PC-3 (cell line): ENCODE measurements at regions not wholly inside any gene's neighbourhood (a gene's known extent, or its start where the extent isn't known, plus 50 kb on each side); places are given as distances from the start of the nearest gene placed in this dataset.

Experiments
- ATAC-seq: fragments of 200-7000 bp; cut with Tn5 transposase; 2 replicates; pipeline ENCODE4 v1.9.1; 2020; ENCODE audit warnings: mild to moderate bottlenecking, moderate library complexity
- BruUV-seq: library from RNA; stranded (reverse); fragments of 400-500 nt; replicated peaks from 2 replicates; lab custom pipeline; 2021; lab: Mats Ljungman, UMichigan
- CTCF ChIA-PET: fragments of 300-600 bp; sonication (Branson Sonifier 250); formaldehyde crosslinking; loops from one replicate; lab custom pipeline; 2022; ENCODE audit warnings: antibody characterized with exemption; lab: Charles Lee
- POLR2A ChIA-PET: fragments of 300-600 bp; sonication (Branson Sonifier 250); formaldehyde crosslinking; loops from one replicate; lab custom pipeline; 2022; ENCODE audit warnings: antibody characterized with exemption; ENCODE audit not compliant: unreplicated experiment; lab: Charles Lee
- DNase-seq: peaks from one replicate; pipeline ENCODE4 v3.0.0-alpha.2; 2015
- H2AFZ ChIP-seq: fragments of 300-600 bp; sonication (generic); 2 replicates; pipeline ENCODE4 v1.6.0; 2016; ENCODE audit warnings: antibody characterized with exemption, low read length
- H3F3A ChIP-seq: fragments of 300-600 bp; sonication (generic); one replicate; pipeline ENCODE4 v1.6.0; 2017; ENCODE audit warnings: antibody characterized with exemption, low read length, control low read depth, mild to moderate bottlenecking; ENCODE audit not compliant: unreplicated experiment
- H3K27ac ChIP-seq: fragments of 300-600 bp; sonication (generic); 2 replicates; pipeline ENCODE4 v1.5.1; 2016; ENCODE audit warnings: mild to moderate bottlenecking, low read length
- H3K27me3 ChIP-seq: fragments of 300-600 bp; sonication (generic); 2 replicates; pipeline ENCODE4 v1.6.1; 2016; ENCODE audit warnings: low read length, mixed read lengths
- H3K36me3 ChIP-seq: fragments of 300-600 bp; sonication (generic); 2 replicates; pipeline ENCODE4 v1.6.1; 2016; ENCODE audit warnings: low read depth, mixed run types, low read length, mixed read lengths
- H3K4me1 ChIP-seq: fragments of 300-600 bp; sonication (generic); 2 replicates; pipeline ENCODE4 v1.5.1; 2016; ENCODE audit warnings: low read length; ENCODE audit not compliant: insufficient read depth
- H3K4me2 ChIP-seq: fragments of 300-600 bp; sonication (generic); 2 replicates; pipeline ENCODE4 v1.6.0; 2016; ENCODE audit warnings: low read length
- H3K4me3 ChIP-seq: fragments of 300-600 bp; sonication (generic); 2 replicates; pipeline ENCODE4 v1.5.1; 2016; ENCODE audit warnings: mild to moderate bottlenecking, low read length, mixed read lengths
- H3K79me2 ChIP-seq: fragments of 300-600 bp; sonication (generic); 2 replicates; pipeline ENCODE4 v1.6.1; 2017; ENCODE audit warnings: low read length, mixed read lengths
- H3K9ac ChIP-seq: fragments of 300-600 bp; sonication (generic); 2 replicates; pipeline ENCODE4 v1.6.0; 2016; ENCODE audit warnings: mild to moderate bottlenecking, low read length
- H3K9me2 ChIP-seq: fragments of 300-600 bp; sonication (generic); replicated peaks from 2 replicates; pipeline ENCODE4 v1.6.1; 2016; ENCODE audit warnings: mixed run types, low read length, mixed read lengths
- H3K9me3 ChIP-seq: fragments of 300-600 bp; sonication (generic); 2 replicates; pipeline ENCODE4 v1.6.1; 2016; ENCODE audit warnings: low read length, mixed read lengths
- H4K20me1 ChIP-seq: fragments of 300-600 bp; sonication (generic); 2 replicates; pipeline ENCODE4 v1.6.1; 2016; ENCODE audit warnings: low read length, mixed read lengths
- EZH2 ChIP-seq: fragments of 300-600 bp; sonication (generic); IDR thresholded peaks from one replicate; pipeline ENCODE4 v1.6.1; 2017; ENCODE audit warnings: antibody characterized with exemption, mild to moderate bottlenecking, low read length; ENCODE audit not compliant: unreplicated experiment
- EZH2phosphoT487 ChIP-seq: fragments of 300-600 bp; sonication (generic); IDR thresholded peaks from 2 replicates; pipeline ENCODE4 v1.6.1; 2018; ENCODE audit warnings: mild to moderate bottlenecking, antibody characterized with exemption, low read length, borderline replicate concordance
- intact Hi-C: fragments of 100-400 bp; cut with micrococcal nuclease; formaldehyde crosslinking; loops from 2 replicates; pipeline ENCODE4 v1.9.0; 2023
- TF ChIP-seq, protein P1 (sequence below): fragments of 300-600 bp; sonication (generic); conservative IDR thresholded peaks from 2 replicates; pipeline ENCODE4 v1.5.1; 2017; ENCODE audit warnings: antibody characterized with exemption, low read depth, mild to moderate bottlenecking, low read length

DNA sequence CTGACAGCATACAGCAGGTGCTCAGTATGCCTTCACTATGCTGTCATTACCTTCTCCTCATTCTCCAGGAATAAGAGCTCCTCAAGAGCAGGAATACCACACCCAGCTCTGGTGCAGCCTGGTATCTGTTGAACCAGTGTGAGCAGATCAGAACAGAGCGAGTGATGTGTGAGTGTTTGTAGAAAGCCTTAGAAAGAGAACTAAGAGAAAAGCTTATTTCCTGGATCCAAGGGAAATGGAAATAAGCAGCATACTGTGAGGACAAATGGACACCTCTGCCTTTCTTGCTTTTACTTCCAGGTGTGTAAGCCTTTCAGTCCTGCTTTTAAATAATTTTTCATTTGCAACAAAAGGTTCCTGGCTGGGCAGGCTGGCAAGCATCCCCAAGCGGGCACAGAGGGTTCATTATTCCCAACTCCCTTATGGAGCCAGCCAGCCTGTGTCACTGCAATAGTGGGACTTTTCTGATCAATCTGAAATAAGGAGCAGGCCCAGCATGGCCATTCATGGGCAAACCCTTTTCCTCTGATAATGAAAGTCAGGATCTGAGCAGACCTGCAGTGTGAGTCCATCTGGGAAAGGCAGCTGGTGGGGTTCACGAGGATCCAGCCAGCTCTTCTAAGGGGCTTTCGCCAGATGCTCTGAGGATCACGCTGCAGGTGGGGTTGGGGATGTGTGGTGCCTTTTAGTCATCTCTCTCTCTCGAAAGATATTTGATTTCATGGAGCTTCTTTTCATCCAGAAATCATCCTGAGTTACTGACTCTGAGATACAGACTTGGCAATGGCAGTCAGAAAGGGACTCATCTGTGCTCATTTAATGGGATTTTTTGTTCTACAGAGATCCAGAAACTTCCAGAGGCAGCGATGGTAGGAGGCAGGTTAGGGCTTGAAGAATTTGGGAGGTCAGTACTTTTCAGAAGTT, 594.9 kb upstream of the CFAP20DC start:
- no peaks in the 10 kb centered on the region for H3K36me3 ChIP-seq
- intact Hi-C loops, result no loop called here
- H3K27ac ChIP-seq, result no peak overlapping the region
- H3K4me3 ChIP-seq, result no peak overlapping the region
- TF ChIP-seq, protein P1, sequence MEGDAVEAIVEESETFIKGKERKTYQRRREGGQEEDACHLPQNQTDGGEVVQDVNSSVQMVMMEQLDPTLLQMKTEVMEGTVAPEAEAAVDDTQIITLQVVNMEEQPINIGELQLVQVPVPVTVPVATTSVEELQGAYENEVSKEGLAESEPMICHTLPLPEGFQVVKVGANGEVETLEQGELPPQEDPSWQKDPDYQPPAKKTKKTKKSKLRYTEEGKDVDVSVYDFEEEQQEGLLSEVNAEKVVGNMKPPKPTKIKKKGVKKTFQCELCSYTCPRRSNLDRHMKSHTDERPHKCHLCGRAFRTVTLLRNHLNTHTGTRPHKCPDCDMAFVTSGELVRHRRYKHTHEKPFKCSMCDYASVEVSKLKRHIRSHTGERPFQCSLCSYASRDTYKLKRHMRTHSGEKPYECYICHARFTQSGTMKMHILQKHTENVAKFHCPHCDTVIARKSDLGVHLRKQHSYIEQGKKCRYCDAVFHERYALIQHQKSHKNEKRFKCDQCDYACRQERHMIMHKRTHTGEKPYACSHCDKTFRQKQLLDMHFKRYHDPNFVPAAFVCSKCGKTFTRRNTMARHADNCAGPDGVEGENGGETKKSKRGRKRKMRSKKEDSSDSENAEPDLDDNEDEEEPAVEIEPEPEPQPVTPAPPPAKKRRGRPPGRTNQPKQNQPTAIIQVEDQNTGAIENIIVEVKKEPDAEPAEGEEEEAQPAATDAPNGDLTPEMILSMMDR, result no peak
- no peak for TF ChIP-seq EZH2
- TF ChIP-seq EZH2phosphoT487, result no peak
- H3K9ac ChIP-seq, result no peak overlapping the region
- H3K9me2 ChIP-seq, result no peaks in the 10 kb centered on the region
- H3K79me2 ChIP-seq, result no peaks in the 10 kb centered on the region
- BruUV-seq, result no TSS peak
- no peaks in the 10 kb centered on the region for H3K4me1 ChIP-seq
- peaks cover 7% of the 10 kb centered on the region; the same call in 1 of the 2 replicates for H3K27me3 ChIP-seq
- H3F3A ChIP-seq, result no peaks in the 10 kb centered on the region
- no peak overlapping the region for H3K4me2 ChIP-seq
- CTCF ChIA-PET, result no interaction called here
- no peak for ATAC-seq
- DNase-seq, result no peak
- no peaks in the 10 kb centered on the region for H4K20me1 ChIP-seq
- POLR2A ChIA-PET, result interaction anchor here (0.6 kb wide), 1 partner anchor 398 kb away, joined by 4 read pairs; no protein-coding TSS in a partner anchor
- no peak overlapping the region for H2AFZ ChIP-seq
- peaks cover 6% of the 10 kb centered on the region; the same call in 1 of the 2 replicates for H3K9me3 ChIP-seq

DNA sequence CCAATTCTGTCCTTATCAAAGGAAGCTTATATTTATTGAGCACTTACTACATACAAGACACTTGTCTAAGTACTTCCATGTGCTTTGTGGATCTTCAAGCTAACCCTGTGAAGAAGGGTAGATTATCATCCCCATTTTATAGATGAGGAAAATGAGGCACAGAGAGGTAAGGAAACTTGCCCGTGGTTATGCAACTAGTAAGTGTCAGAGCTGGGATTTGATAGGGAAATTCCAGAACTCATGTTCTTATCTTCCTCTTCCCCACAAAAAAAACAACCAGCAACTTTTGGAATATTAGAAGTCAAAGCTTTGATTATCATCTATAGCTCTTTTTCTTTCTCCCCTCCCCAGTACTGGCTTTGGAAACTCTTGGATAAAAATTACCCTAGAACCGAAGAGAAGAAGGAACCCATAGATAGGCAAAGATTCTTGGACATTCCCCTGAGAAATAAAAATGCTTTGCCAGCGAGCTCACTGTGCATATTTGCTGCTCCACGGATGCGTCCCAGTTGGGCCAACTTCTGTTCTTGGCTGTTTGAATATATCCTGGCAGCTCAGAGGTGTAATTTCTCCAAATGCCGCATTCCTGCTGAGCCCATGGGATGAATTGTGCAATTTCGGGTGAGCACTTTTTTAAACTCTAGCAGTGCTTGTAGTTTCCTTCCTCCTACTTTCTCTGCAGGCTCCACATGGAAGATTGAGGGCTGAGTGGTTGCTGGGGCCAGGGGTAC, 591.5 kb upstream of the CFAP20DC start:
- Histone ChIP-seq H3K4me1 (no peaks in the 10 kb centered on the region), H3K27me3 (peaks cover 7% of the 10 kb centered on the region; the same call in 1 of the 2 replicates), H3K4me2 (no peak overlapping the region), H2AFZ (no peak overlapping the region), H3K36me3 (no peaks in the 10 kb centered on the region), H3F3A (no peaks in the 10 kb centered on the region), H4K20me1 (no peaks in the 10 kb centered on the region), H3K9me3 (no peaks in the 10 kb centered on the region), H3K79me2 (no peaks in the 10 kb centered on the region), H3K9ac (no peak overlapping the region), H3K27ac (no peak overlapping the region), H3K9me2 (no peaks in the 10 kb centered on the region), H3K4me3 (no peak overlapping the region)
- intact Hi-C loops, result no loop called here
- ChIA-PET POLR2A (no interaction called here), CTCF (no interaction called here)
- no peak for DNase-seq
- no TSS peak for BruUV-seq
- TF ChIP-seq EZH2, result no peak
- TF ChIP-seq, protein P1, result no peak
- no peak for TF ChIP-seq EZH2phosphoT487
- ATAC-seq, result no peak
